GM21447 (cell line): ENCODE measurements at regions not wholly inside any gene's neighbourhood (a gene's known extent, or its start where the extent isn't known, plus 50 kb on each side); places are given as distances from the start of the nearest gene placed in this dataset.
"Not testable (repeated sequence)": the region's sequence is repeated elsewhere in the genome, so short reads cannot be mapped to it uniquely, and the experiment has no call there.

Experiments
- ATAC-seq: cut with Tn5 transposase; IDR thresholded peaks from one replicate; pipeline ENCODE4 v1.9.1; 2021; ENCODE audit not compliant: unreplicated experiment

DNA sequence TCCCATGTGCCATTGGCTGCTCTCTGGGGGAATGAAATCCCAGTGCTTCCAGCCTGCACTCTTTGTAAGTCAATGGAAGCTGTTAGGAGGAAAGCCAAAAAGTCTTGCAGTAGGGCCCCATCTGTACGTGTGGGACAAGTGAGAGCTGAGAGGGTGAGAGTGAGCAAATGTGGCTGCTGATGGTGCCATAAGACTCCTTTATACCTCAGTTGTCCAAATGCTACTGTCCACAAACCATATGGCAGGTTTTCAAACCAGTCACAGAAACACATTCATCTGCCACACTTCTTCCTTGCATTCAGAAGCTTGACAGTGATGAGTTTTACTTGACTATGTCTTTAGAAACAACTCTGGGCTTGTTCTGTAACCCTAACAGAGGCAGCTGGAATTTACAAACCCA, 543.8 kb downstream of the CSNK1G3 start:
- ATAC-seq: no peak

DNA sequence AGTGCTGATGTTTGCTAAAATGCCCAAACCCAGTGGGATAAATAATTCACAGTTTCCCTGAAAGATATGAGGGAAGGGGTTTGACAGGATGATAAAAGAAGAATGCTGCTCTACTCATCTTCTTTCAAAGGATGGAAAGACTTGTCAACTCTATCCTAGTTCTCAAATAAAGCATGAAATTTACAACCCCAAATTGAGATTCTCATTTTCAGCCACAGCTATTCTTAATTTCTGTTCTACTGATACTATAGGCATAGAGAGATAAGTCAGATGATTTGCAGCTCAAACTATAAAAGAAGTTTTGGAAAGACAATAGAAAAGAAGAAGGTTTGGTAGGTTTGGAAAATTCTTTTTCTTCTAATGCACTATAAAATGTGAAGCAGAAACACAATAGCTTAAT, 542.6 kb downstream of the CSNK1G3 start:
- no peak for ATAC-seq

DNA sequence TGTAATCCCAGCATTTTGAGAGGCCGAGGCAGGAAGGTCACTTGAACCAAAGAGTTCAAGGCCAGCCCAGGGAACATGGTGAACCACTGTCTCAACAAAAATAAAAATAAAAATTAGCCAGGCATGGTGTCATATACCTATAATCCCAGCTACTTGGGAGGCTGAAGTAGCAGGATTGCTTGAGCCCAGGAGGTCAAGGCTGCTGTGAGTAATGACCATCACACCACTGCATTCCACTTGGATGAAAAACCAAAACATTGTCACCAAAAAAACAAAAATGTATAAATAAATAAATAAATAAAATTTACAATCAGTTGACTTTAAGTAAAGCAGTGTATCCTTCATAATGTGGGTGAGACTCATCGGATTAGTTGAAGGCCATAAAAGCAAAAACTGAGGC, 541.4 kb downstream of the CSNK1G3 start:
- no peak for ATAC-seq

DNA sequence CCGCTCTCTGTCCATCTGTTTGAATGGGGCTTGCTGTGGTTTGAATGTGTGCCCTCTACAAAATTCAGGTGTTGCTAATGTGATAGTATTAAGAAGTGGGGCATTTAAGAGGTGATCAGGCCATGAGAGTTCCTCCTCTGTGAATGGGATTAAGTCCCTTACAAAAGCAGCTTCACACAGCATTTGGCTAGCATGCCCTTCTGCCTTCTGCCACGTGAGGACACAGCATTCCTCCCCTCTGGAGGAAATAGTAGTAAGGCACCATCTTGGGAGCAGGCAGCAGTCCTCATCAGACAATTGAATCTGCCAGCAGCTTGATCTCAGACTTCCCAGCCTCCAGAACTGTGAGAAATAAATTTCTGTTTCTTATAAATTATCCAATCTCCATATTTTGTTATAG, 540.2 kb downstream of the CSNK1G3 start:
- no peak for ATAC-seq

DNA sequence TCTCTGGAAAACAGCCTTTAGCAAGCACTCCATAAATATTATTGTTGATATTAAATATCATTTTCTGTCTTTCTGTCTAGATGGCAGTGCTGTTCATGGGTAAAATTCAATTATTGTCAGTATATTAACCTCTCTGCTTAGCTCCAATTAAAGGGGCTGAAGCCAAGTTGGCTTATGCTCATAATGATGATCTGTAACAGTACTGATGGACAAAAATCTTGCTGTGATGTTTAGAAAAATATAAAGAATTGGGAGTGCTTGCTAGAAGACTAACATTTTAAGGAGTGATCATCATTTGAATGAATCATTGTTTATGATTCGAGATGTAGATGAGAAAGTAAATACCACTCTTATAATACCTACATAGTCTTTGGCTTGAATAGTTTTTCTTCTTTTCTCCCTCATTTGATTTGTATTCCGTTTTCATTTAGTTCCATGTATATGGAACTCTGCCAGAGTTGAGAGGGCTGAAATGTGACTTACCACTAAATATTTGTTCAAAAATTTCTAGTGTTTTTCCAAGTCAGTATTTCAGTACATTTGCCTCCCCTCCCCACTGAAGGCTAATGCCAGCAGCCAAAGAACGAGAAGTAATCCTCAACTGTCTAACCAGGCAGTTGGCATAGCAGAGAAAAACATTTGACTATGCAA, 538.3 kb downstream of the CSNK1G3 start:
- ATAC-seq: no peak

DNA sequence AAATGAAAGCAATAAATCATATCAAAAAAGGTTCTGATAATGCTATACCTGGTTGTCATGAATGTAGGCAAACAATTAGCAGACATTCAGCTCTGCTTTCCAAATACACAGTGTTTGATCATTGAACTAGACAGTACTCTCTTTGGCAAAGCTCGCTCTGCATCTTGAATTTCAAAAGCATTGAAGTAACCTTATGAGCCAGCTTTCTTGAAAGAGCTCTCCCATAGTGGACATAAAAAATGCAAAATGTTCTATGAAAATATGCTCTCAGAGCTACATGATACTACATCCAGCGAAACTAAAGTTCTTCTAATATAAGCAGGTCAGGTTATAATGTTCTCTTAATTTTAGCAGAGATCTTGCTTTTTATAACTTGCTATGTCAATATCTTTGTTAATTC, 533.4 kb downstream of the CSNK1G3 start:
- no peak for ATAC-seq

DNA sequence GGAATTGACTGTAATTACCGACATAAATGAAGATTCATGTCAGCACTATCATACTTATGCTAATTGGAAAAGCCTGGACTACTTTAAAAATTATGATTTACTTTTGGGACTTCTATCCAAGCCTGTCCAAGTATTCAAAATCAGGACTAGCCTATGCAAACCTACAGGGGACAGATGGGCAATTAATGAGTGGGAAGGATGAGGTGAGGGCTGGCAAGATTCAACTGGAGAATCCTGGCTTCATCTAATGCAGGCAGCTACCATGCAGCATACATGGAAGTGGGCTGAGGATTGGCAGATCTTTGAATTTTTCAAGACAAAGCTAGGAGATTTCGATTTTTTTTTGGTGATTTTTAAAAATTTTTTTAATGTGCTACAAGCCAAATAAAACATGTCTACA, 532.6 kb downstream of the CSNK1G3 start:
- ATAC-seq: no peak

DNA sequence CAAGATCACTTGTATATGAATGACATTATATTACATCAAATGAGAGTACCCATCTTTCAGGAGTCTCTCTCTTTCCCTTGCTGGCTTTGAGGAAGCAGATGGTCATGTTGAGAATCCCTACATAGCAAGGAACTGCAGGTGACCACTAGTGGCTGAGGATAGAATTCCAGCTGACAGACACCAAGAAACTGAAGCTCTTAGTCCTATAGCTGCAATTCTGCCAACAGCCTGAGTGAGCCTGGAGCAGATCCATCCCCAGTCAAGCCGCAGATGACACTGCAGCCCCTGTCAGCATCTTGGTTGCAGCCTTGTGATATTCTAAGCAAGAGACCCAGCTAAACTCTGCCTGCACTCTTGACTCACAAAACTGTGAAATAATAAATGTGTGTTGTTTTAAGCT, 531.5 kb downstream of the CSNK1G3 start:
- no peak for ATAC-seq

DNA sequence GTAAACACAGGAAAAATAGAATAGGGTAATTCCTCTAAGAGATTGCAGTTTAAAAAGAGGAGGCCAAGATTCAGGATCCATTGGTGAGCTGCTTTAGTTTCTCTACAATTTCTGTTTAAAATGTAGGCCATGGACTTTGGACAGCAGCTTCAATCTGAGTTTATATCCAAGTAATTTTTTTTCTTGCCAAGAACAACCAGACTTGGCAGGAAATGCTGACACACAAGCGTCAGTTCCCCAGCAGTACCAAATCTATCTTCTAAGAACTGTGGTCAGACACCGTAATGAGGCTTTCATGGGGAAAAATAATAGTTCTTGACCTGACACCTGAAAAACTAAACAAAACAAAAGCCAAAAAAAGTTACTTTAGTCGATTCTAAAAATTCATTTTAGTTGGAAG, 528.8 kb downstream of the CSNK1G3 start:
- no peak for ATAC-seq

DNA sequence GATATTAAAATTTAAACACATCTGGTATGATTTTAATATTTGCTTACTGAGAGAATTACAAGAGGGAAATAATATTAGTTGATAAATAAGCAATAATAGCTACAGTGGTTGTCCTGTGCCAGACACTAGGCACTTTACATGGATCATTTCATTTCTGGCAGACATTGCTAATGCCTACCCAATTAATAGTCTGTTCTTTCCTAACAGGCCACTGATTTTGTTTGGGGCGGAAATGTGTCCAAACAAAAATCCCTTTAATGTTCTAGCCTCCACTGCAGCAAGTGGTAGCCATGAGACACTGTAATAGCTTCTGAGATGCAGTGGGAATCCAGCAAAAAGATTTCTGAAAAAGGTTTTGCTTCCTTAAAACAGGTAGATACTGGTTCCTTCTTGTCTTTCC, 527.4 kb downstream of the CSNK1G3 start:
- ATAC-seq: no peak

DNA sequence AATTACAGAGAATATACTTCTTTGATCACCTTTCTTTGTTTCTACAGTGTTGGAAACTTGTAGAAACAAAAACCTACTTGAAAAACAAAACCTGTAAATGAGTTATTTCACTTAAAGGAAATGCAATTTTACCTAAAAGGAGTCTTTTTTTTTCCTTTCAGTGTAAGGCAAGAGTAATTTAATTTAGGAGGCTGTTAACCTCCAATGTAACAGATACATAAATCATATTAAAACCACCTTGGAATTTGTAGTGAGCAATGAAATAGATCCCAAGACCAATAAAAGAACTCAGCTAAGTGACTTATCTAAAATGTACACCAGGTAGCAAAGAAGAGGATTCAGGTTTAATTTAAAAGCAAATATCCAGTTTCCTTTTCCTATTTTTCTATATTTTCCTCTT, 524.8 kb downstream of the CSNK1G3 start:
- no peak for ATAC-seq

DNA sequence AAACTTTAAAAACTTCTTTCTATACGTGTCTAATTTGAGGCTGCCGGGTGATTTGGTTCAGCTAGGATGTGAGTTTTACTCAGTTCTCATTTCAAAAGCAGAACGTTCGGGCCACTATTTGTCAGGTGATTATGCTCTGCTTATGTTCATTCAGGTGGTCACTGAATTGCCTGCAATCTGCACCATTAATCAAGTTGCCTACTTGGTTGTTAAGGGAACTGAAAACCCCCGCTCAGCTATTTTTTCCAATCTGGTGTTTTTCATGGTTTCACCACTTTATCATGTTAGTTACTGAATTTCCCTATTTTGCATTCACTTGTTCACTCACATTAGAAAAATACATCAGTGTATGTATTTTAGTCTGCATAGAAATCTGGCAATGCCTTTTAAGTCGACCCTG, 523.0 kb downstream of the CSNK1G3 start:
- peak; percentile 97 for ATAC-seq

DNA sequence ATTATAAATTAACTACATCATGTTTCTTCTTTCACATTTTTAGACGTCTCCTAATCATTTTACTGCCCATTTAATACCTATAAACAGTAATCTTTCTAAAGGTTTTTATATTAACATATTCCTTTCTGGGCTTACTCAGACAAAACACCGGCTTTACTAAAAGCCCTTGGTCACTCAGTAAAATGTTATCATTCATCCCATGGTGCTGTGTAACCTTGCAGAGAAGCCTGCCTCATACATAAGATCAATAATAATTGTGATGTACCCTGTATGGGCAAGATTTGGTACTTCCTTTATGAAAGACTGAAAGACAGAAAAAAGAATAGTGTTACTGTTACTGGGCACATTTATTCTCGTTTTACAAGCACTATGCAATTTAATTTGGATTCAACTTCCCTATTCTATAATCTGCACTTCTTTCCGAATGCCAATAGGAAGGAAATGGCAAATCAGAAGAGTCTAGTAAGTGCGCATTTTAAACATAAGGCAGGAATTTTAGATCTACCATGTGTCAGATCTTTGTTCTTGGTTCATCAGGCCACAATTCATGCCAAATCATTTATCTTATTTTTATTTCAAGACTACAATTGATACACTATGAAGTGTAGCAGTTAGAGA, 522.2 kb downstream of the CSNK1G3 start:
- no peak for ATAC-seq

DNA sequence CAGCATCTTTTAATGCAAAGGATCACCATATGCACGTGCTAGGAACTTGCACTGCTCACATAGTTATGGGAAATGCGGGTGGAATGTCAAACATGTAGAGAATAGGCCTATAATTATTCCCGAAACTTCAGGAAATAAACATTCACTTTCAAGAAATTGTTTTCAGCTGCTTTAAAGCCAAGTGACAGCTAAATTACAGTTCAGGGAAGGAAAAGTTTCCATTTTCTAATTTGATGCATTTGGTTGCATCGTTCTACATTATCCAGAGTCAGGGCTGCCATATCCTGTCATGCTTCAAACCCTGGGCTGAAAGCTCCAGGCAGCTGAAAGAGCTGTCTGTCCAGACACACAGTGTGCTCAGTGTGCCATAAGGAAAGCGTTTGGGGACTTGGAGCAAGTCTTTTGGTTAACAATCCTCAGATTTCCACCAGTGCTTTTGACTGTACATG, 518.1 kb downstream of the CSNK1G3 start:
- no peak for ATAC-seq

DNA sequence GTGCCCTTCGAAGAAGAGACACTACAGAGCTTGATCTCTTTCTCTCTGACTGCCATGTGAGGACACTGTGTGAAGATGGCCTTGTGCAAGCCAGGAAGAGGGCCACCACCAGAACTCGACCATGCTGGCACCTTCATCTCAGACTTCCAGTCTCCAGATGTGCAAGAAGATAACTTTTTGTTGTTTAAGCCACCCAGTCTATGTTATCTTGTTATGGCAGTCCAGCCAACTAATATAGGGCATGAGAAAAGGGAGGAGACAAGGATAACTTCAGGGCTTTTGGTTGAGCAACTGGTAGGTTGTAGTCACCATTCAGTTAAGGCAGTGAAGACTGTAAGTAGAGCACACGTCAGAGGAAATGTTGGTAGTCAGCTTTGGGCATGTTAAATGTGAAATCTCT, 515.5 kb downstream of the CSNK1G3 start:
- no peak for ATAC-seq

DNA sequence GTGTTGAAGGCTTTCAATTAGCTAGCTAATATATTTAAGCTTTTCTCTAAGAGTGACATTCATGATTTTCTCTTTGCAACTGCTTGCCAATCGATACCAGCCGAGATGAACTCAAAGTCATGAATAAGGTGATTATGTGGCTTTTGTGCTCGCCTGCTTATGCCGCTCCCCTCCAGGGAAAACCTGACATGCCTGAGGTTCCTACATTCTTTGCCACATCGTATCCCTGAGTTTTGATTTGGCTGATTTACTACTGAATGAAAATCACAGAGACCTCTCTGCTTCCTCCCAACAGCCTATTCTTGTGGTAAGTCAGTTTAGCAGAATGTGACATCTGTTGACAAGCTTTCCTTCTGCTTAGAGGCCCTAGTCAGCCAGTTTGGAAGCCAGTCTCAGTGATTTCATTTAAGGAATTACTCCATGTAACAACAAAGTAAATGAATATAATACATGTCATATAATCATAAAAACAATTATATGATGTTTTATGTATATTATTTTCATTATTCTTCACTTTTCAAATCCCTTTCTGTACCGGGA, 513.4 kb downstream of the CSNK1G3 start:
- ATAC-seq: no peak

DNA sequence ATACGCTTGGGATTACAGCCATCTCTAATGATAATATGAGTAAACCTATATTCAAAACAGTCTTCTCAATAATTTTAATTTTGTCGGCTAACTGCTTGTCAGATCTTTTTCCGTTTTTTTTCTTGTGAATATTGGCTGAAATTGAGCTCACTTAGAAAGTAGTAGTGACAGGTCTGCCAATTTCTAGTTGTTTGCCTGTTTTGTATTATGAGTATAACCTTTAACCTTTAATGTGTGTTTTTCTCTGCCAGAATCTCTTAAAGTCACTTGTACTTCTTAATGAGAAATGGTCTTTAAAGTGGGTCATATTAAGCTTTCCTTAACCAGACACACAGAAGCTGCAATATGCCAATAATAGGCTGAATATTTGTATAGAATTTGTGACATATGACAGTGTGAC, 511.0 kb downstream of the CSNK1G3 start:
- ATAC-seq: no peak

DNA sequence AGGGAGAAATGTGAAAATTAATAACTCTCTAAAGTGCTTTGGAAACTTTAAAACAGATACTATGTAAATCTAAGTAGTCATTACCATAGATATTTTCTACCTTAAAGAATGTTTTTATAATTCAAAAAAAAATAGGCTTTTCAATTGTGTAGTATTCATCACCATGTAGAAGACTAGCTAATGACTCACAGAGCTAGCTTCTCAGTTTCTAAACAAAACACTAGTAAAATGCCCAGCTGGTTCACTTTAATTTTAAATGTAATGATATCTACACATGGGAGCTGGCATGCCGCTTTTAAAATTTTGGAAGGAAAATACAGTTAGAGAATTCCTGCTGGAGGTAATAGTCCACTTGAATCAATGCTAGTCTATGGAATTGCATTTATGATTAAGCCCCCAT, 509.8 kb downstream of the CSNK1G3 start:
- no peak for ATAC-seq

DNA sequence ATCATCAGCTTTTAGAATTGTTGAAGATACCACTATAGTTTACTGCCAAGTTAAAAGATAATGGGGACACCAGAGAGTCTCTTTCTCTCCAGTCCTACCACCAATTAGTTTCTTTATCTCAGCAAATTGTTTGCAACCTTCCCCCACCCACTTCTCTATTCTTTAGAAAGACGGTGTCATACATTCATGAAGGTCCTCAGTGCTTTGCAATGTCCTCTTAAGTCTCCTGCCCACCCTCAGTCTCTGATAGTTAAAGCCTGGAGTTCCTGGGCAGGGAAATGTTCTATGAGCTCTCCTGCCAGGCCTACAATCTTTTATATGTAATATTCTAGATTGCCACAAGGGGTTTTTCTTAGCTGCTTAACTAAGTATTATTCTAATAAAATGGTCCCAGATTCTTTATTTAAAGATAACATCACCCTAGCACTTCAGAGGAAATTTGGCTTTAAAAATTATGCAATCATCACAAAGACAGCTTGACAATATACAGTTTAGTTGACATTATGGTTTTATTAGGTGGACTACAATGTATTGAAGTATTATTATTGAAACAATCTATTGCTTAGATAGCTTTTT, 509.2 kb downstream of the CSNK1G3 start:
- no peak for ATAC-seq

DNA sequence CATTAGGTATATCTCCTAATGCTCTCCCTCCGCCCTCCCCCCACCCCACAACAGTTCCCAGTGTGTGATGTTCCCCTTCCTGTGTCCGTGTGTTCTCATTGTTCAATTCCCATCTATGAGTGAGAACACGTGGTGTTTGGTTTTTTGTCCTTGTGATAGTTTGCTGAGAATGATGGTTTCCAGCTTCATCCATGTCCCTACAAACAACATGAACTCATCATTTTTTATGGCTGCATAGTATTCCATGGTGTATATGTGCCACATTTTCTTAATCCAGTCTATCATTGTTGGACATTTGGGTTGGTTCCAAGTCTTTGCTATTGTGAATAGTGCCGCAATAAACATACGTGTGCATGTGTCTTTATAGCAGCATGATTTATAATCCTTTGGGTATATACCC, 505.3 kb downstream of the CSNK1G3 start:
- not testable (repeated sequence) for ATAC-seq

DNA sequence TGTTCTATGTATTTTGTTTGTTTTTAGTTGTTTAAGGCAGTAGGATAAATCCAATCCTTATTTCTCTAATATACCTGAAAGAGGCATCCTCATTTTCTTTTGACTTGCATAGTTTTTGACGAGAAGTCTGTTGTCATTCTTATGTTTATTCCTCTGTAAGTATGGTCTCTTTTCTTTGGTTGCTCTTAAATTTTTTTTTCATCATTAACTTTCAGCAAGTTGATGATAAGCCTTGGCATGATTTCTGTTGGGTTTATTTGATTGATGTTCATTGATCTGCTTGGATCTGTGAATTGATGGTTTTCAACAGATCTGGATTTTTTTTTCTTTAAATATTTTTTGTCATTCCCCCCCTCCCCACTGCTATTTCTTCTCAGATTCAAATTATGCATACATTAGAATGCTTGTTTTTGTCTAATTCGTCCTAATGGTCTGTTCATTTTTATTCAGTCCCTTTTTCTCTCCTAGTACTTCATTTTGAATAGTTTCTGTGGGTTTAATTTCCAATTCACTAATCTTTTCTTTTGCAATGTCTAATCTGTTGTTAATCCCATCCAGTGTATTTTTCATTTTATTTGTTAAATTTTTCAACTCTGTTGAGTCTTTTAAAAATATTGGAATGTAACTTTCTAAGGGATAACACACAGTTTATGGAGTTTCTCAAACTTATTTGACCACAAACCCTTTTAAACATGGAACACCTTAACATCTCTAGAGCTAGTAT, 495.9 kb downstream of the CSNK1G3 start:
- ATAC-seq: no peak
